BE2C (cell line): ENCODE measurements at regions not wholly inside any gene's neighbourhood (a gene's known extent, or its start where the extent isn't known, plus 50 kb on each side); places are given as distances from the start of the nearest gene placed in this dataset.
"Not testable (repeated sequence)": the region's sequence is repeated elsewhere in the genome, so short reads cannot be mapped to it uniquely, and the experiment has no call there.

Source experiments
- DNase-seq: peaks from one replicate; pipeline ENCODE4 v3.0.0-alpha.2; 2020
- H3K27me3 ChIP-seq: fragments of 250-450 bp; sonication (Bioruptor Pico); 2 replicates; pipeline ENCODE4 v1.5.1; 2020; ENCODE audit warnings: mild to moderate bottlenecking
- H3K36me3 ChIP-seq: fragments of 250-450 bp; sonication (Bioruptor Pico); 2 replicates; pipeline ENCODE4 v1.5.1; 2020; ENCODE audit warnings: mild to moderate bottlenecking
- H3K4me1 ChIP-seq: fragments of 250-450 bp; sonication (Bioruptor Pico); 2 replicates; pipeline ENCODE4 v1.5.1; 2020
- H3K4me3 ChIP-seq: 2 replicates; pipeline ENCODE4 v1.5.1; 2011; ENCODE audit warnings: low read depth, low read length
- H3K9me3 ChIP-seq: fragments of 250-450 bp; sonication (Bioruptor Pico); 2 replicates; pipeline ENCODE4 v1.5.1; 2020
- TF ChIP-seq, protein P1 (sequence below): IDR thresholded peaks from 2 replicates; pipeline ENCODE4 v1.5.1; 2012; ENCODE audit warnings: mild to moderate bottlenecking, low read depth, low read length

DNA sequence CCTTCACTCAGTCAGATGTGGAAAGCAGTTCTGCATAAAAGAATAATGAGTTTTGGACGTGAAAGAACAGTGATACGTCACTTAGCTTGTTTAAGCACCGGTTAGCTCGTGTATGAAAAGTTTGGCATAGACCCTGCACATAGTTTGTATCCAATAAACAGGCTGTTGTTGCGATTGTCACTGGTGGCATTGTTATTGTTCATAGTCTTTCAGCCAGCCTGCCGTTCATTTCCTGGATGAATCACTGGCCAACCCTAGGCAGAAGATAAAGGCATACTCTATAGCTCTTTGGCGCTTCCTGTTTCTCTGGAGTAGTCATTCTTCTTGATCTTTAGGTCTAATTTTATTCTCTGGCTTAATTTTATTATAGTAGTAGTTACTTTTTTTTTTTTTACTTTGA is 57.8 kb upstream of the ANKRD30A start:
- no peaks in the 10 kb centered on the region for H3K9me3 ChIP-seq
- no peak for DNase-seq
- TF ChIP-seq, protein P1, sequence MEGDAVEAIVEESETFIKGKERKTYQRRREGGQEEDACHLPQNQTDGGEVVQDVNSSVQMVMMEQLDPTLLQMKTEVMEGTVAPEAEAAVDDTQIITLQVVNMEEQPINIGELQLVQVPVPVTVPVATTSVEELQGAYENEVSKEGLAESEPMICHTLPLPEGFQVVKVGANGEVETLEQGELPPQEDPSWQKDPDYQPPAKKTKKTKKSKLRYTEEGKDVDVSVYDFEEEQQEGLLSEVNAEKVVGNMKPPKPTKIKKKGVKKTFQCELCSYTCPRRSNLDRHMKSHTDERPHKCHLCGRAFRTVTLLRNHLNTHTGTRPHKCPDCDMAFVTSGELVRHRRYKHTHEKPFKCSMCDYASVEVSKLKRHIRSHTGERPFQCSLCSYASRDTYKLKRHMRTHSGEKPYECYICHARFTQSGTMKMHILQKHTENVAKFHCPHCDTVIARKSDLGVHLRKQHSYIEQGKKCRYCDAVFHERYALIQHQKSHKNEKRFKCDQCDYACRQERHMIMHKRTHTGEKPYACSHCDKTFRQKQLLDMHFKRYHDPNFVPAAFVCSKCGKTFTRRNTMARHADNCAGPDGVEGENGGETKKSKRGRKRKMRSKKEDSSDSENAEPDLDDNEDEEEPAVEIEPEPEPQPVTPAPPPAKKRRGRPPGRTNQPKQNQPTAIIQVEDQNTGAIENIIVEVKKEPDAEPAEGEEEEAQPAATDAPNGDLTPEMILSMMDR: no peak
- H3K4me3 ChIP-seq: no peak overlapping the region
- H3K27me3 ChIP-seq: no peaks in the 10 kb centered on the region
- H3K36me3 ChIP-seq: no peaks in the 10 kb centered on the region
- no peaks in the 10 kb centered on the region for H3K4me1 ChIP-seq

DNA sequence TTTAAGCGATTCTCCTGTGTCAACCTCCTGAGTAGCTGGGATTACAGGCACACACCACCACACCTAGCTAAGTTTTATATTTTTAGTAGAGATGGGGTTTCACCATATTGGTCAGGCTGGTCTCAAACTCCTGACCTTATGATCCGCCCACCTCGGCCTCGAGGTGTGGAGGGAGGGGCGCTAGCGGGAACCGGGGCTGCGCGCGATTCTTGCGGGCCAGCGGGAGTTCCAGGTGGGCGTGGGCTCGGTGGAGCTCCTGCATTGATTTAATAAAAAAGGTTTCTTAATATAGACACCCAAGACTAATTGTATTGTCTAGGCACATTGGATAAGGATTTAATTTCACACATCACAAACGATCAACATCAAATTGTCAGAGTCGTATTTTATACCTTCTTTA is 63.1 kb upstream of the ANKRD30A start:
- H3K27me3 ChIP-seq, H3K9me3 ChIP-seq, H3K4me1 ChIP-seq, H3K4me3 ChIP-seq, H3K36me3 ChIP-seq, DNase-seq: not testable (repeated sequence)

DNA sequence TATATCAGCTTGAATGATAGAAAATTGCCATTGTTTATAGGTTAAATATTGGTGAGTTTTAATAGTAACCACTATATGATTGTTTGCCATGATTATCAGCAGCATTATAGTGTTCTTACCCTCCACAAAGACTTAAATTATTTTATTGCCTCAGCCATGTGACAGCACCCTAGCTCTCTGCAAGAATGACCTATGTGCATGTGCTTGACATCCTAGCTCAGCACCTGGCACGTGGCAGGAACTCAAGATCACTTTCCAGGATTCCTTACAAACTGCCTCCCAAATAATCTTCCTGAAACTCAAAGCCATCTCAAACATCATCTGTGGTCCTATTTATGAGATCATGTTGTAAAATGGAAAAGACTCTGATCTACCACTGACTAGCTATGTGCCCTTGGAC is 68.1 kb upstream of the ANKRD30A start:
- H3K9me3 ChIP-seq: no peaks in the 10 kb centered on the region
- TF ChIP-seq, protein P1: no peak
- H3K36me3 ChIP-seq: no peaks in the 10 kb centered on the region
- no peak overlapping the region for H3K4me3 ChIP-seq
- no peaks in the 10 kb centered on the region for H3K27me3 ChIP-seq
- H3K4me1 ChIP-seq: no peaks in the 10 kb centered on the region
- no peak for DNase-seq

DNA sequence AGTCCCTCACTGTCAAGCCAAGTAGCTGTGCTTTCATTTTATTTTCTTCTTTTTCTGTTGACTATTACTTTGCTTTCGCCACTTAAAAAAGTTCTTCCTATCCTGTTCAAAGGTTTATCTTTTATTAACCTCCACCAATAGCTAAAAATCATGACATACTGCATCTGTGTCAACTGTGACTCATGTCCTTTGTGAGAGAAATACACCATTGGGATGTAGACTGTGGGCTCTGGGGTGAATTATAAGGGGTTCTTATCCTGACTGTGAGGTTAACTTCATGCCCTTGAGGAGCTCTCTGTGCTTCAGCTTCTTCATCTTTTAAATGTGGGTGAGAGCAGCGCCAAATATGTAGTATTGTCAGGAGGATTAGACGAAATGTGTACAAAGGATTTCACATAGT is 71.9 kb upstream of the ANKRD30A start:
- no peak overlapping the region for H3K4me3 ChIP-seq
- TF ChIP-seq, protein P1: no peak
- no peaks in the 10 kb centered on the region for H3K36me3 ChIP-seq
- H3K4me1 ChIP-seq: no peaks in the 10 kb centered on the region
- no peaks in the 10 kb centered on the region for H3K27me3 ChIP-seq
- H3K9me3 ChIP-seq: no peaks in the 10 kb centered on the region
- no peak for DNase-seq

DNA sequence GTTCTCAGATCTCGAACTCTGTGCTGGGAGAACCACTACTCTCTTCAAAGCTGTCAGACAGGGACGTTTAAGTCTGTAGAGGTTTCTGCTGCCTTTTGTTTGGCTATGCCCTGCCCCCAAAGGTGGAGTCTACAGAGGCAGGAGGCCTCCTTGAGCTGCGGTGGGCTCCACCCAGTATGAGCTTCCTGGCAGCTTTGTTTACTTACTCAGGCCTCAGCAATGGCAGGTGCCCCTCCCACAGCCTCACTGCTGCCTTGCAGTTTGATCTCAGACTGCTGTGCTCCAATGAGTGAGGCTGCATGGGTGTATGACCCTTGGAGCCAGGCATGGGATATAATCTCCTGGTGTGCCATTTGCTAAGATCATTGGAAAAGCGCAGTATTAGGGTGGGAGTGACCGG is 75.4 kb upstream of the ANKRD30A start:
- not testable (repeated sequence) for DNase-seq, H3K4me3 ChIP-seq

DNA sequence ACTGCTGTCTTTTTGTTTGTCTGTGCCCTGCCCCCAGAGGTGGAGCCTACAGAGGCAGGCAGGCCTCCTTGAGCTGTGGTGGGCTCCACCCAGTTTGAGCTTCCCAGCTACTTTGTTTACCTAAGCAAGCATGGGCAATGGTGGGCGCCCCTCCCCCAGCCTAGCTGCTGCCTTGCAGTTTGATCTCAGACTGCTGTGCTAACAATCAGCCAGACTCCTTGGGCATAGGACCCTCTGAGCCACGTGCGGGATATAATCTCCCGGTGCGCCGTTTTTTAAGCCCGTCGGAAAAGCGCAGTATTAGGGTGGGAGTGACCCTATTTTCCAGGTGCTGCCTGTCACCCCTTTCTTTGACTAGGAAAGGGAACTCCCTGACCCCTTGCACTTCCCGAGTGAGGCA is 81.1 kb upstream of the ANKRD30A start:
- DNase-seq, H3K27me3 ChIP-seq, H3K4me1 ChIP-seq, H3K36me3 ChIP-seq, H3K9me3 ChIP-seq, H3K4me3 ChIP-seq: not testable (repeated sequence)

More for the DNA sequence above, 75.4 kb upstream of the ANKRD30A start:
- H3K36me3 ChIP-seq, H3K4me1 ChIP-seq, H3K9me3 ChIP-seq, H3K27me3 ChIP-seq: not testable (repeated sequence)

DNA sequence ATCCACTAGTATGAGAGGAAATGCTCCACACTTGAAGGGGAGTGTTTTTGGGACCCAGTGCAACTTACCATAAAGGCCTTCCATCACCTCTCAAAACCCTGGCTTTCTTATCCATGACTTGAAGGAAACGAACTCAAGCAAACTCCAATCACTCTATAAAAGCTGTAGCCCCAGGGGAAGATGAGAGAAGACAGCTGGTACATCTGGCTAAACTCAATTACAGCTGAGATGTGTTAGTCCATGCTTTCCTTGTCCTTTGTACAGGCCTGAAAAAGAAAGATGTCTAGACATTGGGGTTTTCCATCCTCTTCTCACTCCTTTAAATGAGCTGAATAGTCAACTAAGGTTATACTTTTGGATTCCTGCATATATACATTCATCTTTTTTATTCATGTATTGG is 89.5 kb upstream of the ANKRD30A start:
- Histone ChIP-seq H3K4me3 (no peak overlapping the region), H3K9me3 (no peaks in the 10 kb centered on the region), H3K27me3 (no peaks in the 10 kb centered on the region), H3K36me3 (no peaks in the 10 kb centered on the region), H3K4me1 (no peaks in the 10 kb centered on the region)
- TF ChIP-seq, protein P1: no peak
- DNase-seq: no peak

DNA sequence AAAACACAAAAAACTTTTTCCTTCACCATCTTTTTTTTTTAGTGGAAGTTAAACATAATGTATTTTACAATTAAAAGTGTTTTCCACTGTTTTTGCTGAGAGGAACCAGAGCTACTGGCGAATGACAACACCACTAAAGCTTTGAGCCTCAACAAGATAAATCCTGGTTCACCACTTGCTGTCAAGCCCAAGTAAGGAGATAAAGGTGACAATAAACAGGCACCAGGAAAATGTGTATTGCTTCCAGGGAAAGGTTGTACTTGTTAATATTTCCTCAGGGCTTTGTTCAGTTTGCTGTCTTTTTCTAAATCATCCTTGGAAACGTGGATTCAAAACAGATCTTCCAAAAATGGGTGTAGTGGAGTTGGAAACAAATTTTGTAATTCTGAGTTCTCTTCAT is 109.9 kb upstream of the ANKRD30A start:
- Histone ChIP-seq H3K27me3 (no peaks in the 10 kb centered on the region), H3K4me1 (no peaks in the 10 kb centered on the region), H3K9me3 (no peaks in the 10 kb centered on the region), H3K36me3 (no peaks in the 10 kb centered on the region), H3K4me3 (no peak overlapping the region)
- DNase-seq: no peak
- TF ChIP-seq, protein P1: no peak
